Nephron progenitor cell (in vitro differentiated cells): ENCODE measurements at regions not wholly inside any gene's neighbourhood (a gene's known extent, or its start where the extent isn't known, plus 50 kb on each side); places are given as distances from the start of the nearest gene placed in this dataset.
"Not testable (repeated sequence)": the region's sequence is repeated elsewhere in the genome, so short reads cannot be mapped to it uniquely, and the experiment has no call there.

Experiments used
- DNase-seq: peaks from one replicate; pipeline ENCODE4 v3.0.0; 2021
- H3K27ac Mint-ChIP-seq: 2 replicates; pipeline ENCODE4 v1.8.0; 2021; ENCODE audit warnings: mild to moderate bottlenecking, moderate library complexity, mixed read lengths
- H3K27me3 Mint-ChIP-seq: 2 replicates; pipeline ENCODE4 v1.8.0; 2021; ENCODE audit warnings: mild to moderate bottlenecking, low read depth, mixed read lengths; ENCODE audit not compliant: poor library complexity
- H3K36me3 Mint-ChIP-seq: 2 replicates; pipeline ENCODE4 v1.8.0; 2021; ENCODE audit warnings: low read depth, mixed read lengths
- H3K4me1 Mint-ChIP-seq: 2 replicates; pipeline ENCODE4 v1.8.0; 2021; ENCODE audit warnings: mixed read lengths
- H3K4me3 Mint-ChIP-seq: 2 replicates; pipeline ENCODE4 v1.8.0; 2021; ENCODE audit warnings: mild to moderate bottlenecking, moderate library complexity, mixed read lengths
- H3K9me3 Mint-ChIP-seq: 2 replicates; pipeline ENCODE4 v1.8.0; 2021; ENCODE audit warnings: mild to moderate bottlenecking, moderate library complexity, mixed read lengths
- CTCF ChIP-seq: fragments of 200-600 bp; sonication (generic); IDR thresholded peaks from 2 replicates; pipeline ENCODE4 v1.5.0; 2021; ENCODE audit warnings: antibody characterized with exemption

- no peak for DNase-seq
Measured at GRCh38 chr16:52742608-52743170, 195.7 kb upstream of the TOX3 start.

GRCh38 chr16:52742052-52742451 is 195.1 kb upstream of the TOX3 start:
- H3K9me3 Mint-ChIP-seq = peaks cover 8% of the 10 kb centered on the region
- H3K36me3 Mint-ChIP-seq = no peaks in the 10 kb centered on the region
- no peak for TF ChIP-seq CTCF
- DNase-seq = no peak
- no peaks in the 10 kb centered on the region for H3K4me1 Mint-ChIP-seq
- peaks cover 10% of the 10 kb centered on the region for H3K27me3 Mint-ChIP-seq
- H3K4me3 Mint-ChIP-seq = no peak overlapping the region
- H3K27ac Mint-ChIP-seq = no peak overlapping the region

More at GRCh38 chr16:52742608-52743170, 195.7 kb upstream of the TOX3 start:
- peaks cover 10% of the 10 kb centered on the region for H3K27me3 Mint-ChIP-seq
- no peak overlapping the region for H3K4me3 Mint-ChIP-seq
- H3K9me3 Mint-ChIP-seq = peaks cover 8% of the 10 kb centered on the region
- no peak overlapping the region for H3K27ac Mint-ChIP-seq
- no peaks in the 10 kb centered on the region for H3K36me3 Mint-ChIP-seq
- TF ChIP-seq CTCF = no peak
- H3K4me1 Mint-ChIP-seq = no peaks in the 10 kb centered on the region

GRCh38 chr16:52741351-52741750 is 194.4 kb upstream of the TOX3 start:
- TF ChIP-seq CTCF = no peak
- DNase-seq = no peak
- Mint-ChIP-seq H3K4me3 (no peak overlapping the region), H3K36me3 (no peaks in the 10 kb centered on the region), H3K9me3 (peaks cover 8% of the 10 kb centered on the region), H3K27ac (no peak overlapping the region), H3K27me3 (peaks cover 8% of the 10 kb centered on the region), H3K4me1 (no peaks in the 10 kb centered on the region)

- no peak for DNase-seq
- H3K4me3 Mint-ChIP-seq = no peak overlapping the region
- H3K9me3 Mint-ChIP-seq = peaks cover 8% of the 10 kb centered on the region
- peaks cover 8% of the 10 kb centered on the region for H3K27me3 Mint-ChIP-seq
- TF ChIP-seq CTCF = no peak
- no peaks in the 10 kb centered on the region for H3K36me3 Mint-ChIP-seq
- H3K4me1 Mint-ChIP-seq = no peaks in the 10 kb centered on the region
- H3K27ac Mint-ChIP-seq = no peak overlapping the region
Measured at GRCh38 chr16:52740766-52741165, 193.8 kb upstream of the TOX3 start.

GRCh38 chr16:52740333-52740732 is 193.4 kb upstream of the TOX3 start:
- no peaks in the 10 kb centered on the region for H3K4me1 Mint-ChIP-seq
- H3K27ac Mint-ChIP-seq = no peak overlapping the region
- no peak overlapping the region for H3K4me3 Mint-ChIP-seq
- H3K36me3 Mint-ChIP-seq = no peaks in the 10 kb centered on the region
- H3K9me3 Mint-ChIP-seq = peaks cover 8% of the 10 kb centered on the region
- H3K27me3 Mint-ChIP-seq = peaks cover 4% of the 10 kb centered on the region
- no peak for TF ChIP-seq CTCF
- DNase-seq = no peak

GRCh38 chr16:52738992-52739391 is 192.0 kb upstream of the TOX3 start:
- not testable (repeated sequence) for H3K4me1 Mint-ChIP-seq, H3K9me3 Mint-ChIP-seq, H3K4me3 Mint-ChIP-seq, H3K27ac Mint-ChIP-seq, H3K27me3 Mint-ChIP-seq, DNase-seq, H3K36me3 Mint-ChIP-seq
